Keratinocyte (primary cell): ENCODE measurements at regions not wholly inside any gene's neighbourhood (a gene's known extent, or its start where the extent isn't known, plus 50 kb on each side); places are given as distances from the start of the nearest gene placed in this dataset.

Experiments used
- DNase-seq: peaks from one replicate; pipeline ENCODE4 v3.0.0-alpha.2; 2011; ENCODE audit warnings: low read depth, missing footprints, low spot score
- FAIRE-seq: peaks from 2 replicates; lab custom pipeline; 2011; peaks lifted over from hg19 to GRCh38; lab: Jason Lieb, UNC
- H2AFZ ChIP-seq: 2 replicates; pipeline ENCODE4 v1.6.0; 2012; ENCODE audit warnings: low read length, control low read depth, inconsistent platforms; ENCODE audit not compliant: control insufficient read depth
- H3K27ac ChIP-seq: 2 replicates; pipeline ENCODE4 v1.5.1; 2011; ENCODE audit warnings: low read length; ENCODE audit not compliant: control insufficient read depth, insufficient read depth
- H3K27me3 ChIP-seq: 3 replicates; pipeline ENCODE4 v1.6.0; 2011; ENCODE audit warnings: low read length; ENCODE audit not compliant: control insufficient read depth, insufficient read depth; ENCODE audit errors: extremely low read depth
- H3K36me3 ChIP-seq, 2 experiments: 2 replicates in 1 of 2; 3 replicates in 1 of 2; pipeline ENCODE4 v1.5.1; 2011; ENCODE audit warnings: low read length in 2 of 2, mild to moderate bottlenecking in 1 of 2; ENCODE audit not compliant: control insufficient read depth in 2 of 2, insufficient read depth in 2 of 2; ENCODE audit errors: extremely low read depth in 1 of 2
- H3K4me1 ChIP-seq: 3 replicates; pipeline ENCODE4 v1.5.1; 2011; ENCODE audit warnings: low read length; ENCODE audit not compliant: control insufficient read depth, insufficient read depth; ENCODE audit errors: extremely low read depth
- H3K4me2 ChIP-seq: 3 replicates; pipeline ENCODE4 v1.6.0; 2011; ENCODE audit warnings: low read depth, low read length; ENCODE audit not compliant: control insufficient read depth, insufficient read depth; ENCODE audit errors: extremely low read depth
- H3K4me3 ChIP-seq, 3 experiments: fragments of 200-600 bp in 1 of 3; sonication (generic) in 1 of 3; 2 replicates in 2 of 3; 3 replicates in 1 of 3; pipeline ENCODE4 v1.5.1; 2011 to 2016; ENCODE audit warnings: low read length in 3 of 3, mild to moderate bottlenecking in 3 of 3, control low read depth in 2 of 3, inconsistent platforms in 1 of 3, low read depth in 1 of 3, mixed read lengths in 1 of 3, mixed run types in 1 of 3, moderate library complexity in 1 of 3; ENCODE audit not compliant: control insufficient read depth in 2 of 3, insufficient read depth in 2 of 3; ENCODE audit errors: extremely low read depth in 1 of 3
- H3K79me2 ChIP-seq: 2 replicates; pipeline ENCODE4 v1.6.0; 2012; ENCODE audit warnings: low read length; ENCODE audit not compliant: control insufficient read depth, insufficient read depth
- H3K9ac ChIP-seq: 3 replicates; pipeline ENCODE4 v1.6.0; 2011; ENCODE audit warnings: low read length; ENCODE audit not compliant: control insufficient read depth, insufficient read depth; ENCODE audit errors: extremely low read depth
- H3K9me1 ChIP-seq: 3 replicates; pipeline ENCODE4 v1.6.0; 2011; ENCODE audit warnings: low read length; ENCODE audit not compliant: control insufficient read depth, insufficient read depth; ENCODE audit errors: extremely low read depth
- H3K9me3 ChIP-seq: 2 replicates; pipeline ENCODE4 v1.5.1; 2012; ENCODE audit warnings: low read depth, low read length; ENCODE audit not compliant: control insufficient read depth
- H4K20me1 ChIP-seq: 3 replicates; pipeline ENCODE4 v1.6.0; 2011; ENCODE audit warnings: low read length; ENCODE audit not compliant: control insufficient read depth, insufficient read depth; ENCODE audit errors: extremely low read depth
- CTCF ChIP-seq, 3 experiments: IDR thresholded peaks in 1 of 3; conservative IDR thresholded peaks in 1 of 3; optimal IDR thresholded peaks in 1 of 3; 2 replicates in 2 of 3; 3 replicates in 1 of 3; pipeline versions ENCODE3 to v1.5.1; 2011; ENCODE audit warnings: low read length in 3 of 3, mild to moderate bottlenecking in 3 of 3, moderate library complexity in 2 of 3, control low read depth in 1 of 3, inconsistent platforms in 1 of 3; ENCODE audit not compliant: insufficient read depth in 2 of 3; ENCODE audit errors: extremely low read depth in 1 of 3
- EZH2 ChIP-seq: IDR thresholded peaks from one replicate; pipeline ENCODE4 v1.6.1; 2012; ENCODE audit warnings: inconsistent platforms, mild to moderate bottlenecking, low read length, moderate library complexity
- dilution Hi-C: fragments of 300-500 bp; cut with MboI; formaldehyde crosslinking; loops from one replicate; pipeline ENCODE4 v1.7.0; 2020; ENCODE audit warnings: low sequenced_read_pairs; ENCODE audit not compliant: extremely low pct_ligation_motif_present

- TF ChIP-seq EZH2, result no peak
- no peak for TF ChIP-seq CTCF (optimal IDR thresholded peaks at IDR 0.05 in 1 of 3, IDR thresholded peaks at IDR 0.05 in 1 of 3, conservative IDR thresholded peaks at IDR 0.05 in 1 of 3; ENCODE audit: extremely low read depth in 1 of 3, insufficient read depth in 2 of 3, low read length in 3 of 3)
- dilution Hi-C loops, result no loop called here
- H4K20me1 ChIP-seq, result no peaks in the 10 kb centered on the region
- no peak overlapping the region for H3K9ac ChIP-seq
- FAIRE-seq (no peak), DNase-seq (no peak)
- H3K9me3 ChIP-seq, result no peaks in the 10 kb centered on the region
- no peaks in the 10 kb centered on the region for H3K9me1 ChIP-seq
- no peak overlapping the region for H3K4me2 ChIP-seq
- H2AFZ ChIP-seq, result no peak overlapping the region
- no peaks in the 10 kb centered on the region for H3K36me3 ChIP-seq
- H3K4me3 ChIP-seq, result no peak overlapping the region
- H3K27me3 ChIP-seq, result no peaks in the 10 kb centered on the region
- H3K27ac ChIP-seq, result no peak overlapping the region
- peaks cover 14% of the 10 kb centered on the region for H3K4me1 ChIP-seq
- no peaks in the 10 kb centered on the region for H3K79me2 ChIP-seq
Observed at GRCh38 chr1:216896146-216896545, 172.9 kb upstream of the ESRRG start.

GRCh38 chr1:216894494-216894893 is 171.3 kb upstream of the ESRRG start:
- Histone ChIP-seq H3K27ac (no peak overlapping the region), H3K27me3 (no peaks in the 10 kb centered on the region), H3K9me3 (no peaks in the 10 kb centered on the region), H2AFZ (peak overlapping the region; percentile 8), H3K79me2 (no peaks in the 10 kb centered on the region), H3K4me1 (peaks cover 11% of the 10 kb centered on the region), H3K4me3 (no peak overlapping the region), H3K9me1 (no peaks in the 10 kb centered on the region), H3K36me3 (no peaks in the 10 kb centered on the region), H3K4me2 (no peak overlapping the region), H3K9ac (no peak overlapping the region), H4K20me1 (no peaks in the 10 kb centered on the region)
- DNase-seq (no peak), FAIRE-seq (no peak)
- TF ChIP-seq CTCF (optimal IDR thresholded peaks at IDR 0.05 in 1 of 3, IDR thresholded peaks at IDR 0.05 in 1 of 3, conservative IDR thresholded peaks at IDR 0.05 in 1 of 3; ENCODE audit: extremely low read depth in 1 of 3, insufficient read depth in 2 of 3, low read length in 3 of 3) (no peak), EZH2 (no peak)
- dilution Hi-C loops, result no loop called here
